Mesothelial cell of epicardium (in vitro differentiated cells): ENCODE measurements at regions not wholly inside any gene's neighbourhood (a gene's known extent, or its start where the extent isn't known, plus 50 kb on each side); places are given as distances from the start of the nearest gene placed in this dataset.

Source experiments
- DNase-seq, 2 experiments: peaks; one replicate each; pipeline ENCODE4 v3.0.0; 2021; ENCODE audit warnings: low spot score in 2 of 2; ENCODE audit not compliant: unreplicated experiment in 2 of 2
- H3K27ac Mint-ChIP-seq: 2 replicates; pipeline ENCODE4 v1.8.0; 2021; ENCODE audit warnings: mixed read lengths
- H3K27me3 Mint-ChIP-seq: 2 replicates; pipeline ENCODE4 v1.8.0; 2021; ENCODE audit warnings: low read depth, mixed read lengths
- H3K36me3 Mint-ChIP-seq: 2 replicates; pipeline ENCODE4 v1.8.0; 2021; ENCODE audit warnings: mixed read lengths
- H3K4me1 Mint-ChIP-seq: 2 replicates; pipeline ENCODE4 v1.8.0; 2021; ENCODE audit warnings: mixed read lengths
- H3K4me3 Mint-ChIP-seq: 2 replicates; pipeline ENCODE4 v1.8.0; 2021; ENCODE audit warnings: mild to moderate bottlenecking, moderate library complexity, mixed read lengths
- H3K9me3 Mint-ChIP-seq: 2 replicates; pipeline ENCODE4 v1.8.0; 2021; ENCODE audit warnings: mixed read lengths
- TF ChIP-seq, protein P1 (sequence below): fragments of 200-600 bp; sonication (generic); IDR thresholded peaks from one replicate; pipeline ENCODE4 v1.5.0; 2021; ENCODE audit warnings: antibody characterized with exemption; ENCODE audit not compliant: unreplicated experiment

DNA sequence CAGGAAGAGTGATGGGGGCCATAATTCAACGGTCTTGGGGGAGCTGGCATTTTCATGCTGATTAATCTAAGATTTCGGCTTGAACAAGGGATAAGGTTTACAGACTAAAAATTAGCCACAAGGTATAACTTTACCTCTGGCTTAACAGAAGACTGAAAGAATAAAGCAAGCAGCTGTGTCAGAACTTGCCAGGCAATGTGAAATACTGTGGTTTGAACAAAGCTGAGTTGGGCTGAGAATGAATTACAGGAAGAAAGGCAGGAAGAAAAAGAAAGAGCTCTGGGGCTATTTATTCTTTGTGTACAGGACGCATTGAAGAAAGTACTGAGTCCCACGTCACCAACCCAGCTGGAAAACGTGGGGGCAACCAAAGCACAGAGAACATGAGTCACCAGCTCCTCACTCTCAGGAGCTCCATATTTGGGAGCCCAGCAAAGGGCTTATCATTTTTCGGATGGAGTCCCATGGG, 121.5 kb upstream of the NEDD9 start:
- peaks cover 4% of the 10 kb centered on the region for H3K9me3 Mint-ChIP-seq
- no peaks in the 10 kb centered on the region for H3K36me3 Mint-ChIP-seq
- H3K27me3 Mint-ChIP-seq: peaks cover 6% of the 10 kb centered on the region
- TF ChIP-seq, protein P1, sequence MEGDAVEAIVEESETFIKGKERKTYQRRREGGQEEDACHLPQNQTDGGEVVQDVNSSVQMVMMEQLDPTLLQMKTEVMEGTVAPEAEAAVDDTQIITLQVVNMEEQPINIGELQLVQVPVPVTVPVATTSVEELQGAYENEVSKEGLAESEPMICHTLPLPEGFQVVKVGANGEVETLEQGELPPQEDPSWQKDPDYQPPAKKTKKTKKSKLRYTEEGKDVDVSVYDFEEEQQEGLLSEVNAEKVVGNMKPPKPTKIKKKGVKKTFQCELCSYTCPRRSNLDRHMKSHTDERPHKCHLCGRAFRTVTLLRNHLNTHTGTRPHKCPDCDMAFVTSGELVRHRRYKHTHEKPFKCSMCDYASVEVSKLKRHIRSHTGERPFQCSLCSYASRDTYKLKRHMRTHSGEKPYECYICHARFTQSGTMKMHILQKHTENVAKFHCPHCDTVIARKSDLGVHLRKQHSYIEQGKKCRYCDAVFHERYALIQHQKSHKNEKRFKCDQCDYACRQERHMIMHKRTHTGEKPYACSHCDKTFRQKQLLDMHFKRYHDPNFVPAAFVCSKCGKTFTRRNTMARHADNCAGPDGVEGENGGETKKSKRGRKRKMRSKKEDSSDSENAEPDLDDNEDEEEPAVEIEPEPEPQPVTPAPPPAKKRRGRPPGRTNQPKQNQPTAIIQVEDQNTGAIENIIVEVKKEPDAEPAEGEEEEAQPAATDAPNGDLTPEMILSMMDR: no peak
- H3K27ac Mint-ChIP-seq: peak overlapping the region; percentile 65
- H3K4me3 Mint-ChIP-seq: no peak overlapping the region
- no peak for DNase-seq
- H3K4me1 Mint-ChIP-seq: peaks cover 23% of the 10 kb centered on the region

DNA sequence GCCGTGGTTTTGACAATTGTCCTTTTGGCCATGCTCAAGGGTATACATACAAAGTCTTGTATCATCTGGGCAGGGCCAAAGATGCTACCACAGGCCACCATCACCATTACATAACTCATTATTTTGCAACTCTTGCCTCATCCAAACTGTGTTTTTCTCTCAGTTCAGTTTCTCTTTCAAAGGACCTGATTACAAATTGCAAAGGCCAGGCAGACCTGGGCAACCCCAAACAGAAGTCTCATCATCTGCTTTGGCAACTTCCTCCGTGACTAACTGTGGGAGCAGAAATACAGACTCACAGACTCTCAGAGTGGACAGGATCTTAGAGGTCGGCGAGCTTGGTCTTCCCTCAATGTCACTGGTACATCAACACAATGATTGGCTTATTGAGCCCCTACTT, 117.8 kb upstream of the NEDD9 start:
- no peak overlapping the region for H3K27ac Mint-ChIP-seq
- H3K36me3 Mint-ChIP-seq: no peaks in the 10 kb centered on the region
- H3K4me1 Mint-ChIP-seq: peaks cover 14% of the 10 kb centered on the region
- TF ChIP-seq, protein P1: no peak
- no peak overlapping the region for H3K4me3 Mint-ChIP-seq
- peaks cover 6% of the 10 kb centered on the region for H3K27me3 Mint-ChIP-seq
- DNase-seq: no peak
- H3K9me3 Mint-ChIP-seq: peaks cover 17% of the 10 kb centered on the region

DNA sequence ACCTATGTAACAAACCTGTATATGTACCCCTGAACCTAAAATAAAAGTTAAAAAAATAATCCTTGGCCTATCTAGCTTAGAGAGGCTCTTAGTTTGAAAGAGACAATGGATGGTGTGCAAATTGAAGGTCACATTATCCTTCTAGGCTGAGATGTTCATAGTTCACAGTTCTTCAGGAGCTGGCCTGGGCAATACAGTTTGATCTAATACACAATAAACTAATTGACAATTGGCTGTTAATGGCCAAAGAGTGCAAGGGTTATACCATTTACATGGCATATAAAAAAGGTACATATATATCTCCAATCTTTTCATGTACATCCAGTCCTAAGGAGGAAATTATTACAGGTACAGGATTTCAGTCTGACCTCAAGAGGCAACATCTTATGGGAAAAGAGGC, 117.4 kb upstream of the NEDD9 start:
- Mint-ChIP-seq H3K27me3 (peaks cover 6% of the 10 kb centered on the region), H3K9me3 (peaks cover 17% of the 10 kb centered on the region), H3K36me3 (no peaks in the 10 kb centered on the region), H3K4me1 (peaks cover 14% of the 10 kb centered on the region), H3K27ac (no peak overlapping the region), H3K4me3 (no peak overlapping the region)
- TF ChIP-seq, protein P1: no peak
- no peak for DNase-seq

DNA sequence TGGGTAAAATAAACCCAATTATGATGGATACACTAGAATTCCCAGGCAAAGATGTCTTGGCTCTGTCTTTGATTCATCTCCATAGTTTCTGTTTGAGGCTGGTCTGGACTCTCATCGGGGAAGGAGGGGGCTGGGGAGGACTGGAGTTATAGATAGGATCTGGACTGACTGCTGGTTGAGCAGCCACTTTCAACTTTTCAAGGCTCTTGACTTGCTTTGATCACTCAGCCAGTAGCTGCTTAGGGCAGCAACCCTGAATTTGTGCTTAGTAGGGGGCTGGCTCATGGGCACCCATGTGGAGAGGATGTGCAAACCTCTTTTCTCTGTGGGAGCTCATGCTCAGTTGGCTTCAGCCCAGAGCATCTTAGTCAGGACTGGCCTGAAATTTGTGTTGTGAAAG, 114.0 kb upstream of the NEDD9 start:
- TF ChIP-seq, protein P1: no peak
- Mint-ChIP-seq H3K4me3 (no peak overlapping the region), H3K27me3 (peaks cover 3% of the 10 kb centered on the region), H3K9me3 (peaks cover 17% of the 10 kb centered on the region), H3K36me3 (no peaks in the 10 kb centered on the region), H3K4me1 (no peaks in the 10 kb centered on the region), H3K27ac (no peak overlapping the region)
- DNase-seq: no peak

DNA sequence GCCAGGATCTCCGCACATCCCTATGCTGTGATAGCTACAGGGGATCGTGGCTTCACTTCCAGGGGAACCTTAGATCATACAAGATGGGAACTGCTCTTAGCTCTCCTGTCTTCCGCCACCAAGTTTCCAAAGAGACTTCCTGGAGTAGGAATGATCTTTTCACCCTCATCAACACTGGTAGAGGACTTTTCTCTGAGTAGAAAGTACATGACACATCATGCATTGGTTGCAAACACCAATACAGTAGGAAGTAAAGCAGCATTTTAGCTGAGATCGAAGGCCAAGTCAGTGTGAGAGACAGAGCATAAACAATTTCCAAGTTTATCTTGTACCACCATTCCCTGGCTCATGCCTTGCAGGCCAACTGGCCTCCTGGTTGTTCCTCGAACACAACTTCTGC, 113.1 kb upstream of the NEDD9 start:
- TF ChIP-seq, protein P1: no peak
- H3K36me3 Mint-ChIP-seq: peaks cover 1% of the 10 kb centered on the region
- H3K9me3 Mint-ChIP-seq: peaks cover 22% of the 10 kb centered on the region

More for the DNA sequence above, 113.1 kb upstream of the NEDD9 start:
- no peaks in the 10 kb centered on the region for H3K4me1 Mint-ChIP-seq
- no peak for DNase-seq
- no peak overlapping the region for H3K4me3 Mint-ChIP-seq
- no peak overlapping the region for H3K27ac Mint-ChIP-seq
- H3K27me3 Mint-ChIP-seq: no peaks in the 10 kb centered on the region
